Neural cell (in vitro differentiated cells): ENCODE measurements at regions not wholly inside any gene's neighbourhood (a gene's known extent, or its start where the extent isn't known, plus 50 kb on each side); places are given as distances from the start of the nearest gene placed in this dataset.

Experiments
- H2AFZ ChIP-seq: fragments of 200-600, 300-800 bp; sonication (generic), shearing (Covaris generic); 2 replicates; pipeline ENCODE4 v1.6.0; 2014; ENCODE audit warnings: low read depth, mild to moderate bottlenecking, antibody characterized with exemption, low read length, moderate library complexity
- H3F3A ChIP-seq: fragments of 200-600 bp; shearing (Covaris generic); 2 replicates; pipeline ENCODE4 v1.6.1; 2016; ENCODE audit warnings: mild to moderate bottlenecking, moderate library complexity, mixed read lengths, antibody characterized with exemption, low read length; ENCODE audit not compliant: insufficient read depth, poor library complexity, severe bottlenecking
- H3K27ac ChIP-seq: fragments of 200-600, 300-800 bp; sonication (generic), shearing (Covaris generic); 2 replicates; pipeline ENCODE4 v1.5.1; 2014; ENCODE audit warnings: mild to moderate bottlenecking, low read length, moderate library complexity
- H3K27me3 ChIP-seq: fragments of 300-800, 200-600 bp; sonication (generic), shearing (Covaris generic); 2 replicates; pipeline ENCODE4 v1.6.0; 2014; ENCODE audit warnings: mild to moderate bottlenecking, low read depth, low read length, moderate library complexity; ENCODE audit not compliant: insufficient read depth
- H3K36me3 ChIP-seq: fragments of 300-800, 200-600 bp; sonication (generic), shearing (Covaris generic); 2 replicates; pipeline ENCODE4 v1.5.1; 2014; ENCODE audit warnings: mild to moderate bottlenecking, antibody characterized with exemption, low read length, moderate library complexity; ENCODE audit not compliant: insufficient read depth
- H3K4me2 ChIP-seq: fragments of 300-800, 200-600 bp; sonication (generic), shearing (Covaris generic); 2 replicates; pipeline ENCODE4 v1.6.0; 2014; ENCODE audit warnings: mild to moderate bottlenecking, low read length
- H3K4me3 ChIP-seq: fragments of 300-800, 200-600 bp; sonication (generic), shearing (Covaris generic); 2 replicates; pipeline ENCODE4 v1.5.1; 2014; ENCODE audit warnings: mild to moderate bottlenecking, low read length, moderate library complexity
- H3K79me2 ChIP-seq: fragments of 200-600 bp; shearing (Covaris generic); replicated peaks from 2 replicates; pipeline ENCODE4 v1.6.0; 2014; ENCODE audit warnings: mild to moderate bottlenecking, low read length, moderate library complexity; ENCODE audit not compliant: insufficient read depth
- H3K9ac ChIP-seq: fragments of 300-800, 200-600 bp; sonication (generic), shearing (Covaris generic); 2 replicates; pipeline ENCODE4 v1.6.1; 2016; ENCODE audit warnings: mild to moderate bottlenecking, low read length, mixed read lengths
- H3K9me2 ChIP-seq: fragments of 200-600 bp; shearing (Covaris generic); 2 replicates; pipeline ENCODE4 v1.6.1; 2016; ENCODE audit warnings: mild to moderate bottlenecking, low read length, mixed read lengths; ENCODE audit not compliant: insufficient read depth
- H3K9me3 ChIP-seq: fragments of 200-600, 300-800 bp; sonication (generic), shearing (Covaris generic); 2 replicates; pipeline ENCODE4 v1.6.1; 2016; ENCODE audit warnings: mild to moderate bottlenecking, mixed run types, low read length, moderate library complexity, mixed read lengths
- H4K20me1 ChIP-seq: fragments of 200-600 bp; shearing (Covaris generic); 2 replicates; pipeline ENCODE4 v1.6.1; 2016; ENCODE audit warnings: mild to moderate bottlenecking, mixed run types; ENCODE audit not compliant: insufficient read depth
- EP300 ChIP-seq: fragments of 450-650 bp; conservative IDR thresholded peaks from 2 replicates; pipeline ENCODE4 v1.6.1; 2014; ENCODE audit warnings: antibody characterized with exemption, mild to moderate bottlenecking, moderate library complexity; ENCODE audit not compliant: poor library complexity, severe bottlenecking
- EZH2 ChIP-seq: fragments of 200-600, 300-800 bp; shearing (Covaris generic), sonication (generic); IDR thresholded peaks from 2 replicates; pipeline ENCODE4 v1.6.1; 2014; ENCODE audit warnings: antibody characterized with exemption, low read length, borderline replicate concordance, mild to moderate bottlenecking; ENCODE audit not compliant: insufficient read depth, poor library complexity, severe bottlenecking
- MXI1 ChIP-seq: fragments of 450-650 bp; conservative IDR thresholded peaks from 2 replicates; pipeline ENCODE4 v1.6.1; 2014; ENCODE audit warnings: antibody characterized with exemption, mild to moderate bottlenecking; ENCODE audit not compliant: poor library complexity, severe bottlenecking
- POLR2AphosphoS5 ChIP-seq: IDR thresholded peaks from 2 replicates; pipeline ENCODE4 v1.6.1; 2012
- RAD21 ChIP-seq: fragments of 450-650 bp; conservative IDR thresholded peaks from 2 replicates; pipeline ENCODE4 v1.6.1; 2014; ENCODE audit warnings: antibody characterized with exemption, mild to moderate bottlenecking, moderate library complexity
- SMC3 ChIP-seq: fragments of 450-650 bp; conservative IDR thresholded peaks from 2 replicates; pipeline ENCODE4 v1.6.1; 2014; ENCODE audit warnings: antibody characterized with exemption, mild to moderate bottlenecking, moderate library complexity; ENCODE audit not compliant: poor library complexity
- TAF1 ChIP-seq: IDR thresholded peaks from 2 replicates; pipeline ENCODE4 v1.6.1; 2012; ENCODE audit warnings: low read depth
- TF ChIP-seq, protein P1 (sequence below): IDR thresholded peaks from 2 replicates; pipeline ENCODE4 v1.6.1; 2012; ENCODE audit warnings: borderline replicate concordance
- TF ChIP-seq, protein P2 (sequence below): fragments of 450-650 bp; IDR thresholded peaks from 2 replicates; pipeline ENCODE4 v1.5.1; 2014; ENCODE audit warnings: antibody characterized with exemption, mild to moderate bottlenecking, moderate library complexity; ENCODE audit not compliant: poor library complexity, severe bottlenecking

DNA sequence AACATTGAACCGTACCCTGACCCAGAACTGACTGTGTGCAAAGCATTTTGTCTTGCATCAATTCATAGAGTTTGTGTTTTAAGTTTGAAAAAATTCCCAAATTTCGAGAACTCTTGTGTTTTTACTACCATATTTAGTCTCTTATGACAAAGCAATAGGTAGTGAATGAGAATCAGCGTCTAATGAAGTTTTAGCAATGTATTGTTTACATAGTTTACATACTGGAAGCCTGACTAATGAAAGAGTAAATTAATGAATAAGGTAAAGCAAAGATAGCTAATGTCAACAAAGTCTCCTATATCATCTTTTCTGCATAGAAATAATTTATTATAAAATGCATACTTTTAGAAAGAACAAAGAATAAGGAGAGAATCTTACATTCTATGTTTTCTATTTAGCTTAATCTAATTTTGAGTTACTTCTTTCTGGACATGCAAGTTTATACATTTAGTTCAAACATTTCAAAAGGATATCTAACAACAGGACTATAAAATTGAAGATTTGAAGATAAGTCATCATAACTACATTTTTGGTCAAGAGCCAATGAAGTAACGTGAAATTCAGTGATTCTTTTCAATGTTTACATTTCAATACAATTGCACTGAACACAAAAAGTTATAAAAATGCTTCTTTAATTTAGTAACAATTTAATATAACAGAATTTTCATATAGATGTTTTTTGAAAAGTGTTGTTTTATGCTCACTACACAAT is 1943.7 kb downstream of the NCAM2 start:
- Histone ChIP-seq H3K4me2 (no peak overlapping the region), H3K79me2 (no peaks in the 10 kb centered on the region), H3K27ac (no peak overlapping the region), H3F3A (no peaks in the 10 kb centered on the region), H3K9ac (no peak overlapping the region), H3K27me3 (no peaks in the 10 kb centered on the region), H4K20me1 (no peaks in the 10 kb centered on the region), H3K36me3 (no peaks in the 10 kb centered on the region), H2AFZ (no peak overlapping the region), H3K4me3 (no peak overlapping the region), H3K9me2 (no peaks in the 10 kb centered on the region), H3K9me3 (no peaks in the 10 kb centered on the region)
- TF ChIP-seq, protein P1, sequence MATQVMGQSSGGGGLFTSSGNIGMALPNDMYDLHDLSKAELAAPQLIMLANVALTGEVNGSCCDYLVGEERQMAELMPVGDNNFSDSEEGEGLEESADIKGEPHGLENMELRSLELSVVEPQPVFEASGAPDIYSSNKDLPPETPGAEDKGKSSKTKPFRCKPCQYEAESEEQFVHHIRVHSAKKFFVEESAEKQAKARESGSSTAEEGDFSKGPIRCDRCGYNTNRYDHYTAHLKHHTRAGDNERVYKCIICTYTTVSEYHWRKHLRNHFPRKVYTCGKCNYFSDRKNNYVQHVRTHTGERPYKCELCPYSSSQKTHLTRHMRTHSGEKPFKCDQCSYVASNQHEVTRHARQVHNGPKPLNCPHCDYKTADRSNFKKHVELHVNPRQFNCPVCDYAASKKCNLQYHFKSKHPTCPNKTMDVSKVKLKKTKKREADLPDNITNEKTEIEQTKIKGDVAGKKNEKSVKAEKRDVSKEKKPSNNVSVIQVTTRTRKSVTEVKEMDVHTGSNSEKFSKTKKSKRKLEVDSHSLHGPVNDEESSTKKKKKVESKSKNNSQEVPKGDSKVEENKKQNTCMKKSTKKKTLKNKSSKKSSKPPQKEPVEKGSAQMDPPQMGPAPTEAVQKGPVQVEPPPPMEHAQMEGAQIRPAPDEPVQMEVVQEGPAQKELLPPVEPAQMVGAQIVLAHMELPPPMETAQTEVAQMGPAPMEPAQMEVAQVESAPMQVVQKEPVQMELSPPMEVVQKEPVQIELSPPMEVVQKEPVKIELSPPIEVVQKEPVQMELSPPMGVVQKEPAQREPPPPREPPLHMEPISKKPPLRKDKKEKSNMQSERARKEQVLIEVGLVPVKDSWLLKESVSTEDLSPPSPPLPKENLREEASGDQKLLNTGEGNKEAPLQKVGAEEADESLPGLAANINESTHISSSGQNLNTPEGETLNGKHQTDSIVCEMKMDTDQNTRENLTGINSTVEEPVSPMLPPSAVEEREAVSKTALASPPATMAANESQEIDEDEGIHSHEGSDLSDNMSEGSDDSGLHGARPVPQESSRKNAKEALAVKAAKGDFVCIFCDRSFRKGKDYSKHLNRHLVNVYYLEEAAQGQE, result no peak
- TF ChIP-seq RAD21 (no peak), EZH2 (no peak), SMC3 (no peak), EP300 (no peak), POLR2AphosphoS5 (no peak), TAF1 (no peak)
- TF ChIP-seq, protein P2, sequence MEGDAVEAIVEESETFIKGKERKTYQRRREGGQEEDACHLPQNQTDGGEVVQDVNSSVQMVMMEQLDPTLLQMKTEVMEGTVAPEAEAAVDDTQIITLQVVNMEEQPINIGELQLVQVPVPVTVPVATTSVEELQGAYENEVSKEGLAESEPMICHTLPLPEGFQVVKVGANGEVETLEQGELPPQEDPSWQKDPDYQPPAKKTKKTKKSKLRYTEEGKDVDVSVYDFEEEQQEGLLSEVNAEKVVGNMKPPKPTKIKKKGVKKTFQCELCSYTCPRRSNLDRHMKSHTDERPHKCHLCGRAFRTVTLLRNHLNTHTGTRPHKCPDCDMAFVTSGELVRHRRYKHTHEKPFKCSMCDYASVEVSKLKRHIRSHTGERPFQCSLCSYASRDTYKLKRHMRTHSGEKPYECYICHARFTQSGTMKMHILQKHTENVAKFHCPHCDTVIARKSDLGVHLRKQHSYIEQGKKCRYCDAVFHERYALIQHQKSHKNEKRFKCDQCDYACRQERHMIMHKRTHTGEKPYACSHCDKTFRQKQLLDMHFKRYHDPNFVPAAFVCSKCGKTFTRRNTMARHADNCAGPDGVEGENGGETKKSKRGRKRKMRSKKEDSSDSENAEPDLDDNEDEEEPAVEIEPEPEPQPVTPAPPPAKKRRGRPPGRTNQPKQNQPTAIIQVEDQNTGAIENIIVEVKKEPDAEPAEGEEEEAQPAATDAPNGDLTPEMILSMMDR, result no peak

DNA sequence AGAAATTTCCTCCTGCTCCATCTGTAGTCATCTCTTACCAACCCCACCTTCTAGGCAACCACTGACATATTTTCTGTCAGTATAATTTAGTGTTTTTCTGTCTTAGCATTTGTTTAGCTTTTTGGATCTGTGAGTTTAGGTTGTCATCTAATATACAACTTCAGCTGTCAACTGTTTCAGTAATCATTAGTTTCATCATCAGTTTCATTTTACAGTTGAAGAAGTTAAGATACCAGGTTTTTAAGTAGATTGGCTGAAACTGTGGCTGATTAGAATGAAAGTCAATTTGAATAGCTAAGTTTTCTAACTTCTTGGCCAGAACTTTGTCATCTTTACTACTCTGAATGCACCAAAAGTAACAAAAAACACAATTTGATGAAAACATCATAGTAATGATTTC is 1957.3 kb downstream of the NCAM2 start:
- H3K9me3 ChIP-seq, result no peaks in the 10 kb centered on the region
- H4K20me1 ChIP-seq, result no peaks in the 10 kb centered on the region
- TF ChIP-seq, protein P2, result no peak
- TF ChIP-seq EZH2 (no peak), SMC3 (no peak), RAD21 (no peak), POLR2AphosphoS5 (no peak), EP300 (no peak), TAF1 (no peak), MXI1 (no peak)
- TF ChIP-seq, protein P1, result no peak
- H3K36me3 ChIP-seq, result no peaks in the 10 kb centered on the region
- no peaks in the 10 kb centered on the region for H3K27me3 ChIP-seq
- H3K9me2 ChIP-seq, result no peaks in the 10 kb centered on the region
- H3K79me2 ChIP-seq, result no peaks in the 10 kb centered on the region
- no peak overlapping the region for H3K4me3 ChIP-seq
- no peak overlapping the region for H3K9ac ChIP-seq
- no peak overlapping the region for H2AFZ ChIP-seq
- H3K27ac ChIP-seq, result no peak overlapping the region
- H3F3A ChIP-seq, result no peaks in the 10 kb centered on the region
- no peak overlapping the region for H3K4me2 ChIP-seq
